SK-N-SH (cell line): ENCODE measurements at regions not wholly inside any gene's neighbourhood (a gene's known extent, or its start where the extent isn't known, plus 50 kb on each side); places are given as distances from the start of the nearest gene placed in this dataset.

Source experiments
- CTCF ChIA-PET: fragments of 300-600, 350-600 bp; formaldehyde crosslinking; extraction: SDS; loops from one replicate; lab custom pipeline; 2021; lab: Yijun Ruan, JAX
- POLR2A ChIA-PET: fragments of 350-600 bp; sonication (Branson Sonifier 250); formaldehyde crosslinking; extraction: SDS; loops from one replicate; lab custom pipeline; 2020; ENCODE audit warnings: antibody characterized with exemption, inconsistent platforms; lab: Yijun Ruan, JAX
- DNase-seq: peaks from one replicate; pipeline ENCODE4 v3.0.0; 2012
- H2AFZ ChIP-seq: fragments of 200-600 bp; sonication (generic); 2 replicates; pipeline ENCODE4 v1.8.1; 2016; ENCODE audit warnings: antibody characterized with exemption, mild to moderate bottlenecking, low read depth
- H3F3A ChIP-seq: fragments of 200-600 bp; sonication (generic); replicated peaks from 2 replicates; pipeline ENCODE3; 2016; ENCODE audit warnings: antibody characterized with exemption, mild to moderate bottlenecking; ENCODE audit not compliant: insufficient read depth
- H3K27ac ChIP-seq, 2 experiments: fragments of 200-500 bp in 1 of 2; fragments of 200-600 bp in 1 of 2; sonication (Bioruptor generic) in 1 of 2; sonication (generic), shearing (Covaris generic) in 1 of 2; 2 replicates each; pipeline versions ENCODE4 v1.5.1 to v1.6.1; 2014 to 2016; ENCODE audit warnings: low read depth in 2 of 2, inconsistent platforms in 1 of 2, low read length in 1 of 2, mild to moderate bottlenecking in 1 of 2, mixed read lengths in 1 of 2
- H3K27me3 ChIP-seq: fragments of 200-600 bp; sonication (generic), shearing (Covaris generic); 2 replicates; pipeline ENCODE4 v1.6.1; 2016; ENCODE audit warnings: mixed run types; ENCODE audit not compliant: insufficient read depth
- H3K36me3 ChIP-seq, 2 experiments: fragments of 200-500 bp in 1 of 2; fragments of 200-600 bp in 1 of 2; sonication (Bioruptor generic) in 1 of 2; sonication (generic) in 1 of 2; replicated peaks in 1 of 2; 2 replicates each; pipeline versions ENCODE3 to v1.5.1; 2014 to 2016; ENCODE audit warnings: low read length in 1 of 2, mild to moderate bottlenecking in 1 of 2; ENCODE audit not compliant: insufficient read depth in 2 of 2, control insufficient read depth in 1 of 2
- H3K4me1 ChIP-seq, 2 experiments: fragments of 200-500 bp in 1 of 2; fragments of 200-600 bp in 1 of 2; sonication (Bioruptor generic) in 1 of 2; sonication (generic), shearing (Covaris generic) in 1 of 2; 2 replicates each; pipeline versions ENCODE4 v1.5.1 to v1.6.1; 2014 to 2016; ENCODE audit warnings: low read depth in 1 of 2, low read length in 1 of 2, mixed run types in 1 of 2; ENCODE audit not compliant: insufficient read depth in 2 of 2, control insufficient read depth in 1 of 2
- H3K4me2 ChIP-seq: fragments of 200-600 bp; sonication (generic), shearing (Covaris generic); 2 replicates; pipeline ENCODE4 v1.6.1; 2017; ENCODE audit warnings: mixed run types
- H3K4me3 ChIP-seq, 2 experiments: fragments of 200-500 bp in 1 of 2; fragments of 200-600 bp in 1 of 2; sonication (Bioruptor generic) in 1 of 2; sonication (generic), shearing (Covaris generic) in 1 of 2; 2 replicates each; pipeline versions ENCODE4 v1.5.1 to v1.8.1; 2014 to 2016; ENCODE audit warnings: low read depth in 2 of 2, inconsistent platforms in 1 of 2, low read length in 1 of 2, mild to moderate bottlenecking in 1 of 2, mixed read lengths in 1 of 2, moderate library complexity in 1 of 2
- H3K79me2 ChIP-seq: fragments of 200-600 bp; sonication (generic); 2 replicates; pipeline ENCODE4 v1.8.1; 2017; ENCODE audit warnings: mild to moderate bottlenecking; ENCODE audit not compliant: insufficient read depth
- H3K9ac ChIP-seq: fragments of 200-600 bp; sonication (generic); 2 replicates; pipeline ENCODE4 v1.6.1; 2017; ENCODE audit warnings: mixed run types
- H3K9me2 ChIP-seq: fragments of 200-600 bp; sonication (generic); 2 replicates; pipeline ENCODE4 v1.6.1; 2017; ENCODE audit warnings: mixed run types
- H3K9me3 ChIP-seq: fragments of 200-600 bp; sonication (generic); 2 replicates; pipeline ENCODE4 v1.6.1; 2017; ENCODE audit warnings: mixed run types, mild to moderate bottlenecking, moderate library complexity
- H4K20me1 ChIP-seq: fragments of 200-600 bp; sonication (generic); 2 replicates; pipeline ENCODE4 v1.6.1; 2017; ENCODE audit warnings: mild to moderate bottlenecking, mixed run types; ENCODE audit not compliant: insufficient read depth
- CHD2 ChIP-seq: fragments of 150-350 bp; IDR thresholded peaks from 2 replicates; pipeline ENCODE4 v1.6.1; 2018; ENCODE audit warnings: low read length; ENCODE audit not compliant: partially characterized antibody
- ELF1 ChIP-seq: IDR thresholded peaks from 2 replicates; pipeline ENCODE4 v1.4.0; 2012
- EP300 ChIP-seq, 2 experiments: IDR thresholded peaks; 2 replicates each; pipeline versions ENCODE4 v1.4.0 to v1.6.1; 2012; ENCODE audit warnings: borderline replicate concordance in 1 of 2, low read depth in 1 of 2, low read length in 1 of 2
- EZH2phosphoT487 ChIP-seq: fragments of 200-600 bp; sonication (generic); IDR thresholded peaks from 2 replicates; pipeline ENCODE4 v1.6.1; 2017; ENCODE audit warnings: low read depth, mixed run types, mild to moderate bottlenecking, antibody characterized with exemption, moderate library complexity, borderline replicate concordance
- FOSL2 ChIP-seq: IDR thresholded peaks from 2 replicates; pipeline ENCODE4 v1.4.0; 2012; ENCODE audit warnings: low read depth, mild to moderate bottlenecking, moderate library complexity, borderline replicate concordance
- GATA2 ChIP-seq: sonication (generic); formaldehyde crosslinking; IDR thresholded peaks from 2 replicates; pipeline ENCODE4 v1.5.0; 2020; ENCODE audit warnings: mild to moderate bottlenecking, missing genetic modification reagents
- MXI1 ChIP-seq: IDR thresholded peaks from 2 replicates; pipeline ENCODE4 v1.6.1; 2012; ENCODE audit warnings: mild to moderate bottlenecking, low read depth, low read length, improper control_type of control experiment
- NFIC ChIP-seq: IDR thresholded peaks from 2 replicates; pipeline ENCODE4 v1.4.0; 2012; ENCODE audit warnings: borderline replicate concordance
- NRF1 ChIP-seq: IDR thresholded peaks from 2 replicates; pipeline ENCODE4 v1.6.1; 2012; ENCODE audit warnings: low read depth, mild to moderate bottlenecking, low read length
- POLR2AphosphoS5 ChIP-seq: IDR thresholded peaks from 2 replicates; pipeline ENCODE4 v1.6.1; 2012; ENCODE audit warnings: low read depth, low read length
- RAD21 ChIP-seq: IDR thresholded peaks from 2 replicates; pipeline ENCODE4 v1.6.1; 2012; ENCODE audit warnings: mild to moderate bottlenecking, low read length
- RCOR1 ChIP-seq: fragments of 150-350 bp; IDR thresholded peaks from 2 replicates; pipeline ENCODE4 v1.6.1; 2017; ENCODE audit warnings: antibody characterized with exemption, low read length
- RFX5 ChIP-seq: IDR thresholded peaks from 2 replicates; pipeline ENCODE4 v1.6.1; 2012; ENCODE audit warnings: mild to moderate bottlenecking, improper control_type of control experiment, low read length
- RXRA ChIP-seq: IDR thresholded peaks from 2 replicates; pipeline ENCODE4 v1.4.0; 2012; ENCODE audit warnings: low read depth, mild to moderate bottlenecking, borderline replicate concordance
- SIN3A ChIP-seq: IDR thresholded peaks from 2 replicates; pipeline ENCODE4 v1.6.1; 2012; ENCODE audit warnings: low read depth, mild to moderate bottlenecking, low read length, moderate library complexity, borderline replicate concordance
- TEAD4 ChIP-seq: IDR thresholded peaks from 2 replicates; pipeline ENCODE4 v1.4.0; 2012; ENCODE audit warnings: mild to moderate bottlenecking, borderline replicate concordance; ENCODE audit not compliant: insufficient read depth
- USF1 ChIP-seq: IDR thresholded peaks from 2 replicates; pipeline ENCODE4 v1.4.0; 2012; ENCODE audit warnings: low read depth, borderline replicate concordance
- YY1 ChIP-seq: IDR thresholded peaks from 2 replicates; pipeline ENCODE4 v1.4.0; 2012; ENCODE audit warnings: low read depth, mild to moderate bottlenecking
- WGBS: methylation state at CpG from one replicate; pipeline ENCODE4 v1.1.6; 2017; ENCODE audit warnings: low lambda C conversion rate; 5-methylcytosine and 5-hydroxymethylcytosine counted together
- TF ChIP-seq, protein P1 (sequence below): fragments of 200-600 bp; sonication (generic); IDR thresholded peaks from 2 replicates; pipeline ENCODE4 v1.6.1; 2017; ENCODE audit warnings: antibody characterized with exemption, mild to moderate bottlenecking, moderate library complexity
- TF ChIP-seq, protein P2 (sequence below): IDR thresholded peaks from 2 replicates; pipeline ENCODE4 v1.4.0; 2012; ENCODE audit warnings: low read depth, borderline replicate concordance
- TF ChIP-seq, protein P3 (sequence below): IDR thresholded peaks from 2 replicates; pipeline ENCODE4; 2012

DNA sequence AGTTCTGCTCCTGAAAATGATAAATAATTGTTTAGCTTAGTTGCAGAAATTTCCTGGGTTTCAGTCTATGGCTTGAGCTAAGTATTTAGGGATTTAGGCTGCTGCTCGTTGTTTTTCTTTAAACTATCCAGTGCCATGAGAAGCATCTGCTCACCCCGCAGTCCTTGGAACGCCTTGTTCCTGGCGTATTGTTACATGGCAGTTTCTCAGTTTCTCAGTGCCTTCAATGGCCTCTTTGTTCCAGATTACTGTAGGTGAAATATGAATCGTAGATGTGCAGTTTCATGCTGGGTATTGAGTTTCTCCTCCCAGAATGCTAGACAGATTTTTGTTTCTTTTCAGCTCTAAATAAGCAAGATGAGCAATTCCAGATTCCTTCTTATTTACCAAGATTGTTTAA, 269.5 kb upstream of the GBE1 start:
- 62% methylated on average over 5 of the region's 5 CpGs for WGBS
- H2AFZ ChIP-seq, result no peak overlapping the region
- CTCF ChIA-PET, result no interaction called here

DNA sequence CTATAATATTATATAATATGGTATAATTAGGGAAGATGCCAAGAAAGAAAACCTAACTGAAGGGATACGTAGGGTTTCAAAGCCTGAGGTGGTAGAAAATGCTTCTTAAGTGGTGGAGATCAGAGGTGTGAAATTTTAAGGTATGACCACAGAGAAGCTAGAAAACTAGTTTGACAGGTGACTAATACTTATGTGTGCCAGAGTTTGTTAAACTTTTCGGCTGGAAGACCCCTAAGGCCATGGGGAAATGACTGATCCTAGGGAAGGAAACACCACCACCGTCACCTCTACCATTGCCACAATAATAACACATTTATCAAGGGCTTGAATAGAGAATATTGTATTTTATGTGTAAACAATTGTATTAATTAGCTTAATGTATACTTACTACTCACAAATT, 261.4 kb upstream of the GBE1 start:
- 67% methylated on average over 3 of the region's 3 CpGs for WGBS
- POLR2A ChIA-PET, result no interaction called here
- no peak for DNase-seq

More for the DNA sequence above, 269.5 kb upstream of the GBE1 start:
- DNase-seq, result no peak
- Histone ChIP-seq H3K4me1 (no peaks in the 10 kb centered on the region), H3F3A (no peaks in the 10 kb centered on the region), H3K9ac (no peak overlapping the region), H3K4me2 (no peak overlapping the region), H3K79me2 (no peaks in the 10 kb centered on the region), H3K27me3 (no peaks in the 10 kb centered on the region; the same call in 1 of the 2 replicates), H3K27ac (no peak overlapping the region), H4K20me1 (no peaks in the 10 kb centered on the region), H3K9me3 (no peaks in the 10 kb centered on the region), H3K9me2 (no peaks in the 10 kb centered on the region), H3K36me3 (no peaks in the 10 kb centered on the region), H3K4me3 (no peak overlapping the region)
- no peak for TF ChIP-seq EZH2phosphoT487
- no peak for TF ChIP-seq RXRA
- no peak for TF ChIP-seq NFIC
- no peak for TF ChIP-seq GATA2 (CRISPR knock-in tag)
- TF ChIP-seq USF1, result no peak
- no peak for TF ChIP-seq EP300 (IDR thresholded peaks at IDR 0.05; ENCODE audit: borderline replicate concordance in 1 of 2, low read depth in 1 of 2, low read length in 1 of 2)
- no peak for TF ChIP-seq SIN3A
- TF ChIP-seq FOSL2, result no peak
- no peak for TF ChIP-seq RFX5
- no peak for TF ChIP-seq RCOR1
- no peak for TF ChIP-seq NRF1
- no peak for TF ChIP-seq TEAD4
- TF ChIP-seq, protein P1, sequence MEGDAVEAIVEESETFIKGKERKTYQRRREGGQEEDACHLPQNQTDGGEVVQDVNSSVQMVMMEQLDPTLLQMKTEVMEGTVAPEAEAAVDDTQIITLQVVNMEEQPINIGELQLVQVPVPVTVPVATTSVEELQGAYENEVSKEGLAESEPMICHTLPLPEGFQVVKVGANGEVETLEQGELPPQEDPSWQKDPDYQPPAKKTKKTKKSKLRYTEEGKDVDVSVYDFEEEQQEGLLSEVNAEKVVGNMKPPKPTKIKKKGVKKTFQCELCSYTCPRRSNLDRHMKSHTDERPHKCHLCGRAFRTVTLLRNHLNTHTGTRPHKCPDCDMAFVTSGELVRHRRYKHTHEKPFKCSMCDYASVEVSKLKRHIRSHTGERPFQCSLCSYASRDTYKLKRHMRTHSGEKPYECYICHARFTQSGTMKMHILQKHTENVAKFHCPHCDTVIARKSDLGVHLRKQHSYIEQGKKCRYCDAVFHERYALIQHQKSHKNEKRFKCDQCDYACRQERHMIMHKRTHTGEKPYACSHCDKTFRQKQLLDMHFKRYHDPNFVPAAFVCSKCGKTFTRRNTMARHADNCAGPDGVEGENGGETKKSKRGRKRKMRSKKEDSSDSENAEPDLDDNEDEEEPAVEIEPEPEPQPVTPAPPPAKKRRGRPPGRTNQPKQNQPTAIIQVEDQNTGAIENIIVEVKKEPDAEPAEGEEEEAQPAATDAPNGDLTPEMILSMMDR, result no peak
- TF ChIP-seq YY1, result no peak
- TF ChIP-seq RAD21, result no peak
- no peak for TF ChIP-seq CHD2
- POLR2A ChIA-PET, result no interaction called here

More for the DNA sequence above, 261.4 kb upstream of the GBE1 start:
- CTCF ChIA-PET, result interaction anchor here (1.0 kb wide), 1 partner anchor 9 kb away, joined by 3 read pairs; no protein-coding TSS in a partner anchor
- Histone ChIP-seq H3K9me3 (no peaks in the 10 kb centered on the region), H3K36me3 (no peaks in the 10 kb centered on the region), H3K4me1 (no peaks in the 10 kb centered on the region), H3K4me3 (no peak overlapping the region), H3K79me2 (no peaks in the 10 kb centered on the region), H3K27me3 (no peaks in the 10 kb centered on the region), H3K4me2 (no peak overlapping the region), H3K27ac (no peak overlapping the region), H3K9ac (no peak overlapping the region), H3F3A (no peaks in the 10 kb centered on the region), H4K20me1 (no peaks in the 10 kb centered on the region), H3K9me2 (no peaks in the 10 kb centered on the region), H2AFZ (no peak overlapping the region)
- no peak for TF ChIP-seq GATA2 (CRISPR knock-in tag)
- TF ChIP-seq USF1, result no peak
- TF ChIP-seq POLR2AphosphoS5, result no peak
- TF ChIP-seq, protein P2, sequence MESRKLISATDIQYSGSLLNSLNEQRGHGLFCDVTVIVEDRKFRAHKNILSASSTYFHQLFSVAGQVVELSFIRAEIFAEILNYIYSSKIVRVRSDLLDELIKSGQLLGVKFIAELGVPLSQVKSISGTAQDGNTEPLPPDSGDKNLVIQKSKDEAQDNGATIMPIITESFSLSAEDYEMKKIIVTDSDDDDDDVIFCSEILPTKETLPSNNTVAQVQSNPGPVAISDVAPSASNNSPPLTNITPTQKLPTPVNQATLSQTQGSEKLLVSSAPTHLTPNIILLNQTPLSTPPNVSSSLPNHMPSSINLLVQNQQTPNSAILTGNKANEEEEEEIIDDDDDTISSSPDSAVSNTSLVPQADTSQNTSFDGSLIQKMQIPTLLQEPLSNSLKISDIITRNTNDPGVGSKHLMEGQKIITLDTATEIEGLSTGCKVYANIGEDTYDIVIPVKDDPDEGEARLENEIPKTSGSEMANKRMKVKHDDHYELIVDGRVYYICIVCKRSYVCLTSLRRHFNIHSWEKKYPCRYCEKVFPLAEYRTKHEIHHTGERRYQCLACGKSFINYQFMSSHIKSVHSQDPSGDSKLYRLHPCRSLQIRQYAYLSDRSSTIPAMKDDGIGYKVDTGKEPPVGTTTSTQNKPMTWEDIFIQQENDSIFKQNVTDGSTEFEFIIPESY, result no peak
- no peak for TF ChIP-seq NFIC
- TF ChIP-seq, protein P3, sequence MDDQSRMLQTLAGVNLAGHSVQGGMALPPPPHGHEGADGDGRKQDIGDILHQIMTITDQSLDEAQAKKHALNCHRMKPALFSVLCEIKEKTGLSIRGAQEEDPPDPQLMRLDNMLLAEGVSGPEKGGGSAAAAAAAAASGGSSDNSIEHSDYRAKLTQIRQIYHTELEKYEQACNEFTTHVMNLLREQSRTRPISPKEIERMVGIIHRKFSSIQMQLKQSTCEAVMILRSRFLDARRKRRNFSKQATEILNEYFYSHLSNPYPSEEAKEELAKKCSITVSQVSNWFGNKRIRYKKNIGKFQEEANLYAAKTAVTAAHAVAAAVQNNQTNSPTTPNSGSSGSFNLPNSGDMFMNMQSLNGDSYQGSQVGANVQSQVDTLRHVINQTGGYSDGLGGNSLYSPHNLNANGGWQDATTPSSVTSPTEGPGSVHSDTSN, result no peak
- TF ChIP-seq FOSL2, result no peak
- TF ChIP-seq ELF1, result no peak
- TF ChIP-seq MXI1, result no peak
